ENCODE measurements at regions not wholly inside any gene's neighbourhood (a gene's known extent, or its start where the extent isn't known, plus 50 kb on each side); places are given as distances from the start of the nearest gene placed in this dataset.

DNA sequence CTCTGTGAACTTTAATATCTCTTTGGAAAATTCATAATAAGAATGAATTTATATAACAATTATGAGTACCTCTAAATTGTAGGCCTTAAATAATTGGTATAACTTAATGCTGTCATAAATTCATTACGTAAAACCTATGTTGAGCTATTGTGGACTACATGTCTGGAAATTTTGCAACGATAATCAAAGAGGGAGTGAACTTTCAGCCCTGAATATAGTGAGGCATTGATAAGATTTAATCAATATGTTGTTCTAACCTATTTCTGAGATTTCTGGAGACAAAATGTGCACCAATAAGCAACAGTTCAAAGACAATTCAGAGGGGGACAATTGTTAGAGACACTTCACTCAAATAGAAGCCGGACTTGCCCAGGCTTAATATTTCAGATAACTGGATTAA, 499.4 kb downstream of the ELAVL2 start:
- TF ChIP-seq EP300 (IDR thresholded peaks at IDR 0.05): no peak
- no peak for TF ChIP-seq CTCF (IDR thresholded peaks at IDR 0.05)

Measured in tibial nerve (tissue), 4 donors.